GM12891 (cell line): ENCODE measurements at regions not wholly inside any gene's neighbourhood (a gene's known extent, or its start where the extent isn't known, plus 50 kb on each side); places are given as distances from the start of the nearest gene placed in this dataset.

Source experiments
- DNase-seq: peaks from one replicate; pipeline ENCODE4 v3.0.0; 2011; ENCODE audit warnings: low spot score; ENCODE audit not compliant: insufficient read length
- FAIRE-seq: peaks from 2 replicates; lab custom pipeline; 2011; peaks lifted over from hg19 to GRCh38; lab: Jason Lieb, UNC
- PAX5 ChIP-seq: IDR thresholded peaks from 2 replicates; pipeline ENCODE4 v1.6.1; 2011; ENCODE audit warnings: low read length, moderate library complexity, mild to moderate bottlenecking; ENCODE audit not compliant: insufficient read depth, severe bottlenecking
- POLR2A ChIP-seq: IDR thresholded peaks from 2 replicates; pipeline ENCODE4 v1.6.1; 2011; ENCODE audit warnings: low read depth, low read length, control low read depth
- POLR2AphosphoS5 ChIP-seq: IDR thresholded peaks from 2 replicates; pipeline ENCODE4 v1.6.1; 2011; ENCODE audit warnings: low read depth, low read length, control low read depth
- POU2F2 ChIP-seq: IDR thresholded peaks from 2 replicates; pipeline ENCODE4 v1.6.1; 2011; ENCODE audit warnings: low read depth, mild to moderate bottlenecking, control low read depth, low read length, moderate library complexity
- SPI1 ChIP-seq: IDR thresholded peaks from 2 replicates; pipeline ENCODE4 v1.6.1; 2011; ENCODE audit warnings: low read depth, low read length, control low read depth
- TAF1 ChIP-seq: IDR thresholded peaks from 2 replicates; pipeline ENCODE4 v1.6.1; 2011; ENCODE audit warnings: low read depth, low read length, control low read depth

DNA sequence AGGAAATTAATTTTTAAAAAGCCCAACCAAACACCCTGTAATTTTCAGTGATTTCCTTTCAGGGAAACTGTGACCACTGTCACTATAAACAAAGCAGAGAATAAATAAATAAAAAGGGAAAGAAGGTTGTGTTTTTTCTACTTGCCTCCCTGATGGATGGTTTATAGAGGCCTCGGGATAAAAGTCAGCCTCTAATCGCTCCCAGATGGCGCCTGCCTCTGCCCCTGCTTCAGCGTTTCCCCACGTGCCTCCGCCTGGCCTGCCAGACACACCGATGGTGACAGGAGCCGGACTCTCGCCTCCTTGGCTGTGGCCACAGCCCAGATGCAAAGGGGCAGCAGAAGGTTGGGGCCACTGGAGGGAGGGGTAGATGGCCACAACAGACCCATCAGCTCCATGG lies 327.7 kb downstream of the CDC5L start:
- no peak for FAIRE-seq
- TF ChIP-seq TAF1 (no peak), PAX5 (no peak), SPI1 (no peak), POLR2AphosphoS5 (no peak), POLR2A (no peak), POU2F2 (no peak)
- DNase-seq = no peak

- FAIRE-seq (no peak), DNase-seq (no peak)
- TF ChIP-seq POLR2A (no peak), POU2F2 (no peak), TAF1 (no peak), SPI1 (no peak), PAX5 (no peak), POLR2AphosphoS5 (no peak)
Measured at GRCh38 chr6:44715925-44716324, 328.4 kb downstream of the CDC5L start.

- no peak for TF ChIP-seq POLR2AphosphoS5
- no peak for TF ChIP-seq SPI1
- no peak for TF ChIP-seq POLR2A
- no peak for TF ChIP-seq PAX5
- no peak for TF ChIP-seq TAF1
- no peak for TF ChIP-seq POU2F2
- no peak for FAIRE-seq
- DNase-seq = no peak
Measured at GRCh38 chr6:44717431-44717830, 329.9 kb downstream of the CDC5L start.

DNA sequence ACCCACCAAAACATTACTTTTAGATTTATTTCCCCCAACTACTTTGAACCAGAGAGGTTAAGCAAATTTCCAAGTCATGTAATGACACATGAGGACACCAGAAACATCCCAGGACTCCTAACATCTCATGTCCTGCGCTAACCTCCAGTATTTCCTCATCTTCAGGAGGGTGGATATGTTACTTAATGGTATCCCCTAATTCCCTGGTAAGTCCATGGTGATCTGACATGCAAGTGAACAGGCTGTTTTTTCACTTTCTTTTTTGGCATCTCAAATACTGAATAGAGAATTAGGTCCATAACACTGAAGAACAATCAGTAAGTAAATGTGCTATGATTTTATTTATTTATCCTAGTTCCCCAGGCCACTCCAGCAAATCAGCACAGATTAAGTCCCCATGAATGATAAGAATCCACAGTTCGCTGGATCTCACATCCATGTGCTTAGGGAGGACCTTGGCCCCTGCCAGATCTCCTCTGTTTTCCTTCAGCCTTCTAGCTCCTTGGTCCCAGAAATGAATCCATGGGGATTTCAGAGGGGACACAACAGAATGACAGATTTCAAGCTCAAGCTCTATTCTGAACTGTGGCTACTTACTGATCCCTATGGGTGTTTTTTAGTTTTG lies 334.6 kb downstream of the CDC5L start:
- no peak for TF ChIP-seq SPI1
- TF ChIP-seq TAF1 = no peak
- no peak for TF ChIP-seq PAX5
- TF ChIP-seq POU2F2 = no peak
- TF ChIP-seq POLR2AphosphoS5 = no peak
- no peak for TF ChIP-seq POLR2A
- FAIRE-seq (no peak), DNase-seq (no peak)

DNA sequence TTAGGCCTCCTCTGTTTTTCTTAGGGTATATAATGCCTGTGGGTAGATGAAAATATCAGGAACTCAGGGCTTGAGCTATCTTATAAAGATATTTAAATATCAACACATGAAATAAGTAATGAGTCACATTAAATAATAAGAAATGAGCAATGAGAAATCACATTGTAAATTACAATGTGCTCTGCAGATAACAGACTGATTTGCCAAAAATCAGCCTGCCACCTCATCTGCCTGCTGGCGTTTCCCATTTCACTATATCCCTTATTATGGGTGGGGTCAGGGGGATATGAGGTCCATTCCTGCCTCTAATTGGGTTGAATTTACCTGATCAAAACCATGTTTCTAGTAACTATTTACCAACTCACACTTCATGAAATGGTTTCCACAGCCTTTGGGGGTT lies 335.2 kb downstream of the CDC5L start:
- DNase-seq = no peak
- FAIRE-seq = no peak
- TF ChIP-seq TAF1 (no peak), SPI1 (no peak), POLR2A (no peak), POLR2AphosphoS5 (no peak), PAX5 (no peak), POU2F2 (no peak)

DNA sequence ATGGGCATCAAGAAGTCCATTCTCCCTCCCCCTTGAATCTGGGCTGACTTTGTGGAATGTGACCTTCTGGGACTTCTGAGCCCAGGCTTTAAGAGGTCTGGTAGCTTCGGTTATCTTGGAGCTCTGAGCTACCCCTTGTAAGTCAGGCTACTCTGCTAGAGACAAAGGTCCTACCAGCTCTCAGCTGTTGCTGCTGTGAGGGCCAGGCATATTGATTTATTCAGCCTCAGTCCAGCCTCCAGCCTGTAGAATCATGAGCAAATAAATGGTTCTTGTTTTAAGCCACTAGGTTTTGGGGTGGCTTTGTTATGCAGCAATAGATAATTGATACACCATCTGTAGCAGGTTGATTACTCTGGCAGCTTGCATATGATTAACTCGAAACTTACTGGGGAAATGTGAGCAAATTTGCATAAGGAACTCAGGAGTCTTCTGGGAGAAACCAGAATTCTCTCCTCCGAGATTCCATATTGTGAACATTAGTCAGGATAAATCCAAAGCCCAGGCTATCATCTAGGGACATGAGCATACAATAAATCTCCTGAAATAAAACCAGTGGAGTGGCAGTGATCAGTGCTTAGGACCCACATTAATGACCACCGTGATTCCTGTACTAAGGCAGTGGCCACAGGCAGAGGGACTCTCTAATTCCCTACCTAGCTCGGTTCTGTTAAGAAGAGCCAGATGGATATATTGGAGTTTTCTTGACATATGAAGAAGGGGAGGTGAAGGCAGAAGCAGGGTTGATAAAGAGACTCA lies 336.1 kb downstream of the CDC5L start:
- FAIRE-seq (no peak), DNase-seq (no peak)
- TF ChIP-seq TAF1 (no peak), POLR2AphosphoS5 (no peak), POLR2A (no peak), SPI1 (no peak), PAX5 (no peak)

DNA sequence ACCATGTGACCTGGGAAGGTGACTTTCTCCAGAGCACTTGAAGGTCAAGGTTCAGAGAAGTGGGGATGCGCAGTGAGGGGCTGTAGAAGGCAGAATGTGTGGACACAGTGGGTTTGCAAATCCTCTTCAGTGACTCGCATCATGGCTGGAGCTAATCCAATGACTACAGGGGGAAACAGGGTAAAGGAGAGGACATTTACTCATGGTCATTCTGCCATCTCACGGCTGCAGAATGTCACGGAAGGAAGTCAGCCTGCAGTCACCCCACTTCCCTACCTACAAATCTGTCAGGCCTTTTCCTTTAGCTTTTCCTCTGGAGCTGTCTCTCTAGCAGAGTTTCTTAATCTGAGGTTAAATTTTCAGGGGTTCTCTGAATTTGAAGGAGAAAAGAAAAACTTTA lies 337.6 kb downstream of the CDC5L start:
- TF ChIP-seq PAX5 = no peak
- TF ChIP-seq POU2F2 = no peak
- TF ChIP-seq POLR2A = no peak
- no peak for TF ChIP-seq TAF1
- no peak for TF ChIP-seq SPI1
- no peak for TF ChIP-seq POLR2AphosphoS5
- DNase-seq = no peak
- no peak for FAIRE-seq

DNA sequence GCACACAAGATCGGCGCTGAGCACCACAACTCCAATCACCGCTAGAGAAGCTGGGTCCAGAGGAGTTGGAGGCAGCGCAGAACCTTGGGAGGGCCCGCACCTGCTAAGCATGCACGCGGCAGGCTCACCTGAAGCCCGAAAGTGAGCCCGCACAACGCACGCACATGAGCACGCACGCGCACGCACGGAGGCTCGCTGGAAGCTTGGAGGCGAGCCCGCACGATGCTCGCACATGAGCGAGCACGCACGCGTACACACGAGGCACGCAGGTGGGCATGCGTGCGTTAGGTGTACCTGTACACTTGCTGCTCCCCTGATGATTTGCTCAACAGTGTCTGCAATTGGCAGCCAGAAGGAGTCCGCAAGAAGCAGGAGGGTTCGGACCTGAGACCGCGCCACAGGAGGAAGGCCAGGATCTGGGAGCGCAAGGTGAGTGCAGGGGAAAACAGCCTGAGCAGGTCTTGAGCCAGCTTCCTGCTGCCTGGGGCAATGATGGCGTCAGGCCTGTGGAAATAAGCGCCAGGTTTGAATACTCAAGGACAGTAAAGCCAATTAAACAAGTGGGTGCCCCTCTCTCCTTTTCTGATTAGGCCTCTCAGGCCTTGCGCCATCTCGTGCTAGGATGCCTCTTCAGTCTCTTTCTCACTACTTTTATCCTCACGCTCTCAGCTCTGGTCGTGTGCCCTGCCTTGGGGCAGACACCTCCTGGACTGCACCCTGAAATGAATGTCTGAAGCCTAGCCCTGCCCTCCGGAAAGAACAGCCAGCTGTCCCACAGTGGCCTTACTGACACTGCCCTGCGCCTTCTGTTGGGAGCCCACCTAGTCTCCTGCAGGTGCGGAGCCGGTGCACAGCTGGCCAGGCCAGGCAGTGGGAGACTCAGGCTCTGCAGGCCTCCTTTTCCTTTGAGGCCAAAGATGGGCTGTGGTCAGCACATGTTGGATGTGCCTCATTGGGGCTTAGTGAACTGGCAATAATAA lies 340.4 kb downstream of the CDC5L start:
- no peak for FAIRE-seq
- TF ChIP-seq POLR2A = no peak
- no peak for TF ChIP-seq SPI1
- TF ChIP-seq TAF1 = no peak
- TF ChIP-seq POU2F2 = no peak
- no peak for TF ChIP-seq PAX5
- no peak for TF ChIP-seq POLR2AphosphoS5
- no peak for DNase-seq

DNA sequence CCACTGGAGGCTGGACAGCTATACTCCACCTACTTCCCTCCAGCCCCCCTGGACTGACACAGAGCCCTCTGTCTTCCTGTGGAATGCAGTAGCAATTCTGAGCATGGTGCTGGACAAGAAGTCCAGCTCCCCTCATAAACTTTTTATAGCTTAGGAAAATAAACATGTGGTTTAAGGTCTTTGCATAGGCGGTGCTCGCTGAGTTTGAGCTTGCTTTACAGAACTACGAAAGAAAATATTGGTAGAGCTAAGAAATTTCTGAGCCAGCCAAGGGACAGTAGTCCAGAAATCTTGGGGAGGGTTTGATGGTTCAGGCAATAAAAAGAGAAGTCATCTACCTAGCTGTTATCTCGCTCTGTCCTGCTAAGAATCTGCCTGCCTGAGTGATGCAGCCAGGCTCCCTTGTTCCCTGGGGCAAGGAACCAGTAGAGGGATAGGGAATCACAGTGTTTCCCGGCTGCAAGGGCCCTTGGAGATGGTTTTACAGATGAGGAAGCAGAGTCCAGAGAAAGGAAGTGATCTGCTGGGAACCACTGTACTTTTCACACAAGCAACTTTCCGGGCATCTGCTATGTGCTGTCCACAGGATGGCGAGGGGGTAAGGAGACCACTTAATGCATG lies 343.4 kb downstream of the CDC5L start:
- no peak for FAIRE-seq
- no peak for DNase-seq
- TF ChIP-seq SPI1 (no peak), POLR2AphosphoS5 (no peak), POLR2A (no peak), POU2F2 (no peak), TAF1 (no peak), PAX5 (no peak)
